ENCODE measurements at regions not wholly inside any gene's neighbourhood (a gene's known extent, or its start where the extent isn't known, plus 50 kb on each side); places are given as distances from the start of the nearest gene placed in this dataset.

DNA sequence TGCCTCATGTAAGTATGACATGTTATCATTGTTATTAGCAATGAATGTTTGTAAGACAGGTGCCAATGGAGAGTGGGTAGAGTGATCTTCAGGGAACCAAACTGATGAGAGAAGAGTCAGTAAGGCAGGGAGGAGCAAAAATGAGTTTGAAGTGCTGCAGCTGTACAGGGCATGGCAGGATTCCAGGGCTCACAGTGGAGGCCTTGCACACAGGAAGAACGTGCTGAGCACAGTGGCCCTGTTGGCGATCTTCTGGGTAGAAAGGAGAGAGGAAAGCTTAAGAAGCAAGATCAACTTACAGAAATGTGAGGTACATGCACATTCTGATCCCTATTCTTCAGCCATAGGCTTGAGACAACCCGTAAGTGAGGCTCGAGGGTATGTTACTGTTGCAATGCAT is 219.3 kb upstream of the TMEM45B start:
- H3K9me3 ChIP-seq, result no peaks in the 10 kb centered on the region
- CTCF ChIA-PET, result interaction anchor here (0.6 kb wide), 1 partner anchor 48 kb away, joined by 3 read pairs; no protein-coding TSS in a partner anchor
- TF ChIP-seq TFCP2L1 (CRISPR knock-in tag; IDR thresholded peaks at IDR 0.05) (no peak), BHLHE40 (IDR thresholded peaks at IDR 0.05; ENCODE audit: low read depth, low read length) (no peak), CHD2 (IDR thresholded peaks at IDR 0.05; ENCODE audit: low read length, partially characterized antibody) (no peak), JUNB (IDR thresholded peaks at IDR 0.05) (no peak)
- TF ChIP-seq, protein P1, sequence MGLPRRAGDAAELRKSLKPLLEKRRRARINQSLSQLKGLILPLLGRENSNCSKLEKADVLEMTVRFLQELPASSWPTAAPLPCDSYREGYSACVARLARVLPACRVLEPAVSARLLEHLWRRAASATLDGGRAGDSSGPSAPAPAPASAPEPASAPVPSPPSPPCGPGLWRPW (IDR thresholded peaks at IDR 0.05), result no peak
- 26% methylated on average over 4 of the region's 4 CpGs for WGBS (ENCODE audit: missing lambda C conversion rate)
- POLR2A ChIA-PET, result no interaction called here
- no peak overlapping the region for H3K4me3 ChIP-seq
- H3K27ac ChIP-seq, result no peak overlapping the region
- FAIRE-seq (no peak), DNase-seq (ENCODE audit: low read depth in 1 of 2, low spot score in 1 of 2) (no peak), ATAC-seq (no peak)
- H3K4me1 ChIP-seq, result no peaks in the 10 kb centered on the region
- H3K4me2 ChIP-seq, result no peak overlapping the region

DNA sequence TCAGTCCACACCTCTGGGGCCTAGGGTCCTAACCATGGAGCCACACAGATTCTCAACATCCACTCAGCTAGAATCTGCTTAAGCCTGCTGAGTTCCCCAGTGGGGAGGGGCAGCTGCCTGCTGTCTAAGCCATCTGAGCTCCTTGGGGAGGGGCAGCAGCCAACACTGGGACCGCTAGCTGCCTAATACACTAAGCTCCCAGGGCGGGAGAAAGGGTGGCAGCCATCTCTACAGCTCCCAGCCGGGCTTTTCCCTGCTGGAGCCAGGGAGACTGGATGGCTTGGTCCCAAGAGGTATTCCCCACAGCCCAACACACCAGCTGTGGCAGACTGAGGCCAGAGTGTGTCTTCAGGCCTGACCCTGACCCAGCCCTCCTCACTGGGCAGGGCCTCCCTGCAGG is 217.3 kb upstream of the TMEM45B start:
- ChIA-PET POLR2A (no interaction called here), CTCF (no interaction called here)
- WGBS (ENCODE audit: missing lambda C conversion rate), result 0% methylated on average over 1 of the region's 3 CpGs
- Histone ChIP-seq H3K4me1 (no peaks in the 10 kb centered on the region), H3K27ac (no peak overlapping the region), H3K4me2 (no peak overlapping the region), H3K4me3 (no peak overlapping the region), H3K9me3 (no peaks in the 10 kb centered on the region)
- DNase-seq (ENCODE audit: low read depth in 1 of 2, low spot score in 1 of 2) (no peak), ATAC-seq (no peak), FAIRE-seq (no peak)
- TF ChIP-seq NR3C1 (IDR thresholded peaks at IDR 0.05), result no peak
- no peak for TF ChIP-seq ZSCAN20 (CRISPR knock-in tag; IDR thresholded peaks at IDR 0.05)
- TF ChIP-seq, protein P2, sequence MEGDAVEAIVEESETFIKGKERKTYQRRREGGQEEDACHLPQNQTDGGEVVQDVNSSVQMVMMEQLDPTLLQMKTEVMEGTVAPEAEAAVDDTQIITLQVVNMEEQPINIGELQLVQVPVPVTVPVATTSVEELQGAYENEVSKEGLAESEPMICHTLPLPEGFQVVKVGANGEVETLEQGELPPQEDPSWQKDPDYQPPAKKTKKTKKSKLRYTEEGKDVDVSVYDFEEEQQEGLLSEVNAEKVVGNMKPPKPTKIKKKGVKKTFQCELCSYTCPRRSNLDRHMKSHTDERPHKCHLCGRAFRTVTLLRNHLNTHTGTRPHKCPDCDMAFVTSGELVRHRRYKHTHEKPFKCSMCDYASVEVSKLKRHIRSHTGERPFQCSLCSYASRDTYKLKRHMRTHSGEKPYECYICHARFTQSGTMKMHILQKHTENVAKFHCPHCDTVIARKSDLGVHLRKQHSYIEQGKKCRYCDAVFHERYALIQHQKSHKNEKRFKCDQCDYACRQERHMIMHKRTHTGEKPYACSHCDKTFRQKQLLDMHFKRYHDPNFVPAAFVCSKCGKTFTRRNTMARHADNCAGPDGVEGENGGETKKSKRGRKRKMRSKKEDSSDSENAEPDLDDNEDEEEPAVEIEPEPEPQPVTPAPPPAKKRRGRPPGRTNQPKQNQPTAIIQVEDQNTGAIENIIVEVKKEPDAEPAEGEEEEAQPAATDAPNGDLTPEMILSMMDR (IDR thresholded peaks at IDR 0.05), result no peak
- TF ChIP-seq PHF8 (IDR thresholded peaks at IDR 0.05; ENCODE audit: borderline replicate concordance, low read depth), result no peak
- TF ChIP-seq HDAC2 (IDR thresholded peaks at IDR 0.05), result no peak
- TF ChIP-seq, protein P1 (IDR thresholded peaks at IDR 0.05), result no peak
- no peak for TF ChIP-seq RAD21 (conservative IDR thresholded peaks at IDR 0.05 in 1 of 2, IDR thresholded peaks at IDR 0.05 in 1 of 2)

DNA sequence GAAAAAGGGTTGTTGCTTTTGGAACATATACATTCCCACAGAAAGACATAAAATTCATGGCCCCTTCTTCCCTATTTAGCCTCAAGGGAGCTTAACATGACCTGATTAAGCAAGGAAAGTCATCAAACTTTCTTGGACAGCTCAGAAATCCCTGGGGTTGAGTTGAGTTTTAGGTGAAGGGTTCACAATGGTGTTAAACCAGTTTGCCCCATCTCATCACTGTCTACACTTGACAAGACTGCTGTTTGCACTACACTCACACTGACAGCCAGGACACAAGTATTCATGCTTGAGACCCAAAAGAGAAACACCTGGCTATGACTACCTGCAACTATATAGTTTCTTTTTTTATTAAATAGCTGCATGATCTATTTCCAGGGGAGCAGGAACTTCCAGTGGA is 209.8 kb upstream of the TMEM45B start:
- ATAC-seq, result no peak
- H3K27ac ChIP-seq, result no peak overlapping the region
- H3K4me2 ChIP-seq, result no peak overlapping the region
- H3K4me3 ChIP-seq, result no peak overlapping the region
- DNase-seq (ENCODE audit: low read depth in 1 of 2, low spot score in 1 of 2), result no peak
- no peaks in the 10 kb centered on the region for H3K4me1 ChIP-seq
- H3K9me3 ChIP-seq, result no peaks in the 10 kb centered on the region
- ChIA-PET CTCF (interaction anchor here (1.9 kb wide), 1 partner anchor 91 kb away, joined by 7 read pairs; no protein-coding TSS in a partner anchor), POLR2A (no interaction called here)
- no peak for TF ChIP-seq NR3C1 (IDR thresholded peaks at IDR 0.05)
- TF ChIP-seq HOXA7 (CRISPR knock-in tag; IDR thresholded peaks at IDR 0.05), result no peak
- TF ChIP-seq KDM5A (IDR thresholded peaks at IDR 0.05), result no peak
- no peak for TF ChIP-seq NPAS2 (CRISPR knock-in tag; IDR thresholded peaks at IDR 0.05; ENCODE audit: borderline replicate concordance)
- TF ChIP-seq HDAC2 (IDR thresholded peaks at IDR 0.05), result no peak
- no peak for TF ChIP-seq CEBPB (IDR thresholded peaks at IDR 0.05)
- TF ChIP-seq EHMT2 (IDR thresholded peaks at IDR 0.05; ENCODE audit: low read depth), result no peak
- no peak for TF ChIP-seq ZC3H11A (IDR thresholded peaks at IDR 0.05)
- no peak for TF ChIP-seq JUN (IDR thresholded peaks at IDR 0.05)
- no peak for TF ChIP-seq RARB (CRISPR knock-in tag; IDR thresholded peaks at IDR 0.05)
- no peak for TF ChIP-seq NFE2L2 (conservative IDR thresholded peaks at IDR 0.05; ENCODE audit: low read length)
- no peak for TF ChIP-seq RNF2 (IDR thresholded peaks at IDR 0.05; ENCODE audit: borderline replicate concordance, low read depth)
- no peak for TF ChIP-seq ZSCAN20 (CRISPR knock-in tag; IDR thresholded peaks at IDR 0.05)
- TF ChIP-seq JUNB (IDR thresholded peaks at IDR 0.05), result no peak
- TF ChIP-seq, protein P3, sequence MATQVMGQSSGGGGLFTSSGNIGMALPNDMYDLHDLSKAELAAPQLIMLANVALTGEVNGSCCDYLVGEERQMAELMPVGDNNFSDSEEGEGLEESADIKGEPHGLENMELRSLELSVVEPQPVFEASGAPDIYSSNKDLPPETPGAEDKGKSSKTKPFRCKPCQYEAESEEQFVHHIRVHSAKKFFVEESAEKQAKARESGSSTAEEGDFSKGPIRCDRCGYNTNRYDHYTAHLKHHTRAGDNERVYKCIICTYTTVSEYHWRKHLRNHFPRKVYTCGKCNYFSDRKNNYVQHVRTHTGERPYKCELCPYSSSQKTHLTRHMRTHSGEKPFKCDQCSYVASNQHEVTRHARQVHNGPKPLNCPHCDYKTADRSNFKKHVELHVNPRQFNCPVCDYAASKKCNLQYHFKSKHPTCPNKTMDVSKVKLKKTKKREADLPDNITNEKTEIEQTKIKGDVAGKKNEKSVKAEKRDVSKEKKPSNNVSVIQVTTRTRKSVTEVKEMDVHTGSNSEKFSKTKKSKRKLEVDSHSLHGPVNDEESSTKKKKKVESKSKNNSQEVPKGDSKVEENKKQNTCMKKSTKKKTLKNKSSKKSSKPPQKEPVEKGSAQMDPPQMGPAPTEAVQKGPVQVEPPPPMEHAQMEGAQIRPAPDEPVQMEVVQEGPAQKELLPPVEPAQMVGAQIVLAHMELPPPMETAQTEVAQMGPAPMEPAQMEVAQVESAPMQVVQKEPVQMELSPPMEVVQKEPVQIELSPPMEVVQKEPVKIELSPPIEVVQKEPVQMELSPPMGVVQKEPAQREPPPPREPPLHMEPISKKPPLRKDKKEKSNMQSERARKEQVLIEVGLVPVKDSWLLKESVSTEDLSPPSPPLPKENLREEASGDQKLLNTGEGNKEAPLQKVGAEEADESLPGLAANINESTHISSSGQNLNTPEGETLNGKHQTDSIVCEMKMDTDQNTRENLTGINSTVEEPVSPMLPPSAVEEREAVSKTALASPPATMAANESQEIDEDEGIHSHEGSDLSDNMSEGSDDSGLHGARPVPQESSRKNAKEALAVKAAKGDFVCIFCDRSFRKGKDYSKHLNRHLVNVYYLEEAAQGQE (IDR thresholded peaks at IDR 0.05), result no peak
- no peak for FAIRE-seq

Measured in A549 (cell line).